T-helper 22 cell (primary cell): ENCODE measurements at regions not wholly inside any gene's neighbourhood (a gene's known extent, or its start where the extent isn't known, plus 50 kb on each side); places are given as distances from the start of the nearest gene placed in this dataset.
"Not testable (repeated sequence)": the region's sequence is repeated elsewhere in the genome, so short reads cannot be mapped to it uniquely, and the experiment has no call there.

ENCODE experiments used
- DNase-seq: peaks from one replicate; pipeline ENCODE4 v3.0.0-alpha.2; 2020; ENCODE audit warnings: low read depth

- DNase-seq: no peak
Observed at GRCh38 chr6:169926617-169927417, 175.4 kb downstream of the ERMARD start.

DNA sequence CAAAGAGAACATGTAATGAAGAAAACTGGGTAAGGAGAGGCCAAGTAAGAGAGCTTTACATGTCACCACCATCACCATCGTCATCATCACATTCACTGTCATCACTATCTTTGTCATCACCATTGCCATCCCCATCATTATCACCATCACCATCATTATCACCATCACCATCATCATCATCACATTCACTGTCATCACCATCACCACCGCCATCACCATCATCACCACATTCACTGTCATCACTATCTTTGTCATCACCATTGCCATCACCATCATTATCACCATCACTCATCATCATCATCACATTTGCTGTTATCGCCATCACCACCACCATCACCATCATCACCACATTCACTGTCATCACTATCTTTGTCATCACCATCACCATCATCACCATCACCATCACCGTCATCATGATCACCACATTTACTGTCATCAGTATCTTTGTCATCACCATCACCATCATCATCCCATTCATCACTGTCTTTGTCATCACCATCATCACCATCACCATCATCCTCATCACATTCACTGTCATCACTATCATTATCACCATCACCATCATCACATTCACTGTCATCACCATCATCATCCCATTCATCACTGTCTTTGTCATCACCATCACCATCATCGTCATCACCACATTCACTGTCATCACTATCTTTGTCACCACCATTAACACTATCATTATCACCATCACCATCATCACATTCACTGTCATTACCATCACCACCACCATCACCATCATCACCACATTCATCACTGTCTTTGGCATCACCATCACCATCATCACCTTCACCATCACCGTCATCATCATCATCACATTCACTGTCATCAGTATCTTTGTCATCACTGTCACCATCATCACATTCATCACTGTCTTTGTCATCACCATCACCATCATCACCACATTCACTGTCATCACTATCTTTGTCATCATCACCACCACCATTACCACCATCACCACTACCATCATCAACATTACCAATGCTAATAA lies 172.3 kb downstream of the ERMARD start:
- DNase-seq: no peak

DNA sequence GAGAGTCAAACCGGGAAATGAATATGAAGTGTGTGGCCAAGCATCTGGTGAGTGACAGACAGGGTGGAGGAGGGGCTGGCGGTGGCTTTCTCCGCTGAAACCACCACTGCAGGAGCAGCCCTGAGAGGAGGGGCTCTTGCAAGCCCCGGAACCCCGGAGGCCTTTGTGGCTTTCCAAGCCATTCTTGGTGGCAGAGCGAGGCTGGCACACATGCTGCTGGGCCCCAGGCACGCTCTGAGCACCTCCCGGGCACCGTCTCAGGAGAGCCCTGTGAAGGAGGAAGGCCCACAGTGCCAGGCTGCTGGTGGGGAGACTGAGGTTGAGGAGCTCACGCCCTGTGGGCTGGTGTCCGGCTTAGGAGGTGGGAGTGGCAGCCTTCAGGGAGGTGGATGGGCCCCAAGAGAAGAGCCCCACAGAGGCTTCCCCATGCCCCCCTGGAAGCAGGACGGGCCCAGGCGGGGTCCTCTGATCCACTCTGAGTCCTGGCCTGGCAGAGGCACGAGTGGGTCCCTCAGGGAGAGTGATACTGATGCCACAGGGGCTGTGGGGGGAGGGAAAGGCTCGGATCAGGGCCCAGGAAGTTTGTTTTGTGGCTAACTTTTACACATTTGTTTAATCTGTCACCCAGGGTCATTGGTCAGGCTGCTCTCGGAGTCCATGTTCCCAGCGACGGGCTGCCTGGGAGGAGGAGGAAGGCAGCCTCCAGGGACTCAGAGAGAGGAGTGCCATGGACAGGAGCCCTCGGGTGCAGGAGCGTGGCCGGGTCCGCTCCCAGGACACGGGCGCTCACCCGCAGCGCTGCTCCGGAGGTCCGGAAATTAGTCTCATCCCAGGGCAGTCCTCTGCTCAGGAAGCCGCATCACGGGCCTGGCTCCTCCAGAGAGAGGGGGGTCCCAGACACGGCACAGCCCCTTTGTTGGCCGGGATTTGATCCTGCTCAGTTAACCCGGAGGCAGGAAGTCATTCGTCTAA lies 170.7 kb downstream of the ERMARD start:
- no peak for DNase-seq

DNA sequence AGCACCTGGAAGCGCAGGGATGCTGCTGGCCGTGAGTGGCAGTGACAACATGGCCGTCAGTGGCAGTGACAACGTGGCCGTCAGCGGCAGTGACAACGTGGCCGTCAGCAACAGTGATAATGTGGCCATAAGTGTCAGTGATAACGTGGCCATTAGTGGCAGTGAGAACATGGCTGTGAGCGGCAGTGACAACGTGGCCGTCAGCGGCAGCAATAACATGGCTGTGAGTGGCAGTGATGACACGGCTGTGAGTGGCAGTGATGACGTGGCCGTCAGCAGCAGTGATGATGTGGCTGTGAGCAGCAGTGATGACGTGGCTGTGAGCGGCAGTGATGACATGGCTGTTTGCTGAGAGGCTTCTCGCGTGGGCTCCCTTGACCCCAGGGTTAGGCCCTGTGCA lies 169.8 kb downstream of the ERMARD start:
- no peak for DNase-seq

- no peak for DNase-seq
Observed at GRCh38 chr6:169920359-169921020, 169.1 kb downstream of the ERMARD start.

DNA sequence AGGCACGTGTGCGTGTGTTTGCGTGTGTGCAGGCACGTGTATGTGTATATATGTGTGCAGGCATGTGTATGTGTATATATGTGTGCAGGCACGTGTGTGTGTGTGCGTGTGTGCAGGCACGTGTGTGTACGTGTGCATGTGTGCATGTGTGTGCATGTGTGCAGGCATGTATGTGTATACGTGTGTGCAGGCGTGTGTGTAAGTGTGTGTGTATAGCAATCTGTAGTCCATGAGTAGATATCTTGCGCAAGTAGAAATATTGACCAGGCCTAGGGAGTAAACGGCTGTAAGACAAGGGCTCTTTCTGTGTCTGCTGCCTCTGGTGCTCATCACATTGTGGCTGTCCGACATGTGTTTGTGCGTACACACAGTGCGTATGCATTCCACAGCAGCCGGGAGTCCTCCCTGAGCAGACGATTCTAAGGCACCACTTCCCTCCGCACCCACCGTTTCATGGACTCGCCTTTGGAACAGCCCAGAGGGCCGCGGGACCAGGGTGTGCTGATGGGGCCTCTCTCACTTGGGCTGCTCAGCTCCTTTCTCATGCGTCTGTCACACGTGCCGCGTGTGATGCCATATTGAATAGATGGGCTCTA lies 167.6 kb downstream of the ERMARD start:
- no peak for DNase-seq

DNA sequence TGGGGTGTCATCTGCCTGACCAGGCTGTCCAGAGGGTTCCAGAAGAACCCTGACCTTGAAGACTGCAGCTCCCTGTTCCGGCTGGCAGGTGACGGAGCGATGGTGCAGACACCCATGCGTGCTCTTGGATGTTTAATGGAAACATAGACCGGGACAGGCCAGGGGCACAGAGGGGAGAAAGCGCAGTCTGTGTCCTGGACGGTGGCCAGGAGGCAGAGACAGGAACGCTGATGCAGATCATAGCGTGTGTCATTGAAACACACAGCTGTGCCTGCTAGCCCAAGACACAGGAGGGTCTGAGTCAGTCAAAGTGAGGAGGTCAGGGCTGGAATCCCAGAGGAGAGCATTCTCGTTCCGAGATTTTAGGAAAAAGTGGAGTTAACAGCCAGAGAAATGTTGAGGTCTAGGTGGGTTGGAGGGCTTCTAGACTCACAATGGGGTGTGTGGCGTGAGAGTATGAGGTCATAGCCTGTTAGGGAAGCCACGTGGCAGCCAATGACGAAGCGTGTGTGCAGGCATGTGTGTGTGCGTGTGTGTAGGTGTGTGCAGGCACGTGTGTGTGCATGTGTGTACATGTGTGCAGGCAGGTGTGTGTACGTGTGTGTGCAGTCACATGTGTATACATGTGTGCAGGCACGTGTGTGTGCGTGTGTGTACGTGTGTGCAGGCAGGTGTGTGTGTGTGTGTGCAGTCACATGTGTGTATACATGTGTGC lies 167.0 kb downstream of the ERMARD start:
- no peak for DNase-seq

- DNase-seq: no peak
Observed at GRCh38 chr6:169917153-169917552, 165.7 kb downstream of the ERMARD start.

GRCh38 chr6:169915769-169916550 lies 164.5 kb downstream of the ERMARD start:
- no peak for DNase-seq

DNA sequence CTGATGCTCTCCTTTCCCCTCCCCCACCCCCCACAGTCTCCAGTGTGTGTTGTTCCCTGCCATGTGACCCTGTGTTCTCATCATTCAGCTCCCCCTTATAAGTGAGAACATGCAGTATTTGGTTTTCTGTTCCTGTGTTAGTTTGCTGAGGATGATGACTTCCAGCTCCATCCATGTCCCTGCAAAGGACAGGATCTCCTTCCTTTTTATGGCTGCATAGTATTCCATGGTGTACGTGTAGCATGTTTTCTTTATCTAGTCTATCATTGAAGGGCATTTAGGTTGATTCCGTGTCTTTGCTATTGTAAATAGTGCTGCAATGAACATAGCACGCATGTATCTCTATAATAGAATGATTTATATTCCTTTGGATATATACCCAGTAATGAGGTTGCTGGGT lies 162.3 kb downstream of the ERMARD start:
- DNase-seq: not testable (repeated sequence)

DNA sequence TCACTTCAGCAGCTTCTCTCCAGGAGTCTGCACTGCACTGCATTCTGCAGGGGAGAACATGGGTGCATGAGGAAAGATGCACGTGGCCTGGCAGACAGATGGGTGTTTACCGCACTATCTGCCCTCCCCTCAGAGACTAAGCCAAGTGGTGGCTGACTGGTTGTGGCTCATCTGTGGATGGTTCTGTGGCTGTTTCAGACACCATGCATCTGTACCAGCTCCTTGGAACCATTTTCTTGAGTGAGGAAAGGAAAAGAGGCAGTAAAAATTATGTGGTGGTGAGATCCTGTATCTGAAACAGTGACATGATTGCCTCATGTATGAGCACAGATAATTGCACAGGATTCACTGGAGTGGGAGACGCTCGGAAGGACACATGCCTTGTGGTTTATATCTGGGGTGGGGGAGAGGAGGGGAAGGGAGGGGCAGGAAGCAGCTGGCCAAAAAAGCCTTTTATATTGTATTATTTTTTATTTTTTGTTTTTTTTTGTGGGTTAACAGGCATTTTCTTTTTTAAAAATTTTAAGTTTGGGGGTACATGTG lies 161.7 kb downstream of the ERMARD start:
- no peak for DNase-seq

GRCh38 chr6:169912266-169913095 lies 161.1 kb downstream of the ERMARD start:
- no peak for DNase-seq

GRCh38 chr6:169911264-169912263 lies 160.1 kb downstream of the ERMARD start:
- no peak for DNase-seq

DNA sequence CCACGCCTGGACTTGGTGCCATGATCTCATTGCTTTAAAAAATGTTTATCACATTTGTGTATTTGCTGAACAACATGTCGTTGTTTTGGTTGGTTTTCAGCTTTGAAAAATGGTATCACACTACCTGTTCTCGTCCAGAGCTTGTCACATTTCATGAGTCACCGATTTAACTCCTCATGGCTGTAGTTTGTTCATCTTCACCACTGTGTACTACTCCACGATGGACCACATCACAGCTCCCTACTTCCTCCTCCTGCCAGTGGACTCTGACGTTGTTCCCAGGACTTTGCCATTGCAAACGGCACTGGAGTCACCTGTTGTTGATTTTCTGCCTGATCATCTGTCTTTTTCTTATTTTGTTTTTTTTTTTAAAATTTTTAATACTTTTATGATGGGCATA lies 157.7 kb downstream of the ERMARD start:
- DNase-seq: no peak

- no peak for DNase-seq
Observed at GRCh38 chr6:169908403-169908933, 157.0 kb downstream of the ERMARD start.

GRCh38 chr6:169907419-169908115 lies 156.1 kb downstream of the ERMARD start:
- no peak for DNase-seq
